ENCODE measurements at regions not wholly inside any gene's neighbourhood (a gene's known extent, or its start where the extent isn't known, plus 50 kb on each side); places are given as distances from the start of the nearest gene placed in this dataset.

GRCh38 chr2:64202206-64202845 is 58.1 kb upstream of the PELI1 start:
- no peaks in the 10 kb centered on the region for H3K36me3 ChIP-seq (ENCODE audit: insufficient read depth, low read length)
- H3F3A ChIP-seq (ENCODE audit: insufficient read depth, low read length, poor library complexity, severe bottlenecking), result no peaks in the 10 kb centered on the region
- H3K27ac ChIP-seq (ENCODE audit: low read length), result no peak overlapping the region
- no peaks in the 10 kb centered on the region for H4K20me1 ChIP-seq (ENCODE audit: insufficient read depth)
- H2AFZ ChIP-seq (ENCODE audit: low read depth, low read length), result no peak overlapping the region
- TF ChIP-seq CTCF (IDR thresholded peaks at IDR 0.05; ENCODE audit: poor library complexity, severe bottlenecking), result no peak
- TF ChIP-seq EZH2 (IDR thresholded peaks at IDR 0.05; ENCODE audit: borderline replicate concordance, insufficient read depth, low read length, poor library complexity, severe bottlenecking), result no peak
- TF ChIP-seq RAD21 (conservative IDR thresholded peaks at IDR 0.05), result no peak
- TF ChIP-seq TAF1 (IDR thresholded peaks at IDR 0.05; ENCODE audit: low read depth), result no peak
- TF ChIP-seq REST (IDR thresholded peaks at IDR 0.05; ENCODE audit: borderline replicate concordance), result no peak
- no peak for TF ChIP-seq POLR2AphosphoS5 (IDR thresholded peaks at IDR 0.05)
- TF ChIP-seq MXI1 (conservative IDR thresholded peaks at IDR 0.05; ENCODE audit: poor library complexity, severe bottlenecking), result no peak
- TF ChIP-seq SMC3 (conservative IDR thresholded peaks at IDR 0.05; ENCODE audit: poor library complexity), result no peak
- no peak for TF ChIP-seq EP300 (conservative IDR thresholded peaks at IDR 0.05; ENCODE audit: poor library complexity, severe bottlenecking)
- H3K4me2 ChIP-seq (ENCODE audit: low read length), result no peak overlapping the region
- H3K4me3 ChIP-seq (ENCODE audit: low read length), result no peak overlapping the region
- no peaks in the 10 kb centered on the region for H3K9me3 ChIP-seq (ENCODE audit: low read length)
- H3K9me2 ChIP-seq (ENCODE audit: insufficient read depth, low read length), result no peaks in the 10 kb centered on the region
- no peak overlapping the region for H3K9ac ChIP-seq (ENCODE audit: low read length)
- no peaks in the 10 kb centered on the region for H3K27me3 ChIP-seq (ENCODE audit: insufficient read depth, low read depth, low read length)
- H3K79me2 ChIP-seq (replicated peaks; ENCODE audit: insufficient read depth, low read length), result no peaks in the 10 kb centered on the region

- H2AFZ ChIP-seq (ENCODE audit: low read depth, low read length), result no peak overlapping the region
Observed at GRCh38 chr2:64203131-64203857, 59.1 kb upstream of the PELI1 start.

More at GRCh38 chr2:64203131-64203857, 59.1 kb upstream of the PELI1 start:
- no peaks in the 10 kb centered on the region for H4K20me1 ChIP-seq (ENCODE audit: insufficient read depth)
- no peaks in the 10 kb centered on the region for H3K9me3 ChIP-seq (ENCODE audit: low read length)
- TF ChIP-seq EZH2 (IDR thresholded peaks at IDR 0.05; ENCODE audit: borderline replicate concordance, insufficient read depth, low read length, poor library complexity, severe bottlenecking), result no peak
- TF ChIP-seq POLR2AphosphoS5 (IDR thresholded peaks at IDR 0.05), result no peak
- TF ChIP-seq TAF1 (IDR thresholded peaks at IDR 0.05; ENCODE audit: low read depth), result no peak
- TF ChIP-seq EP300 (conservative IDR thresholded peaks at IDR 0.05; ENCODE audit: poor library complexity, severe bottlenecking), result no peak
- no peak for TF ChIP-seq REST (IDR thresholded peaks at IDR 0.05; ENCODE audit: borderline replicate concordance)
- no peak for TF ChIP-seq CTCF (IDR thresholded peaks at IDR 0.05; ENCODE audit: poor library complexity, severe bottlenecking)
- TF ChIP-seq MXI1 (conservative IDR thresholded peaks at IDR 0.05; ENCODE audit: poor library complexity, severe bottlenecking), result no peak
- no peak for TF ChIP-seq SMC3 (conservative IDR thresholded peaks at IDR 0.05; ENCODE audit: poor library complexity)
- no peak for TF ChIP-seq RAD21 (conservative IDR thresholded peaks at IDR 0.05)
- no peaks in the 10 kb centered on the region for H3K27me3 ChIP-seq (ENCODE audit: insufficient read depth, low read depth, low read length)
- no peaks in the 10 kb centered on the region for H3F3A ChIP-seq (ENCODE audit: insufficient read depth, low read length, poor library complexity, severe bottlenecking)
- H3K79me2 ChIP-seq (replicated peaks; ENCODE audit: insufficient read depth, low read length), result no peaks in the 10 kb centered on the region
- H3K4me2 ChIP-seq (ENCODE audit: low read length), result no peak overlapping the region
- H3K9ac ChIP-seq (ENCODE audit: low read length), result no peak overlapping the region
- H3K9me2 ChIP-seq (ENCODE audit: insufficient read depth, low read length), result no peaks in the 10 kb centered on the region
- H3K27ac ChIP-seq (ENCODE audit: low read length), result no peak overlapping the region
- H3K36me3 ChIP-seq (ENCODE audit: insufficient read depth, low read length), result no peaks in the 10 kb centered on the region
- H3K4me3 ChIP-seq (ENCODE audit: low read length), result no peak overlapping the region
